ENCODE measurements at regions not wholly inside any gene's neighbourhood (a gene's known extent, or its start where the extent isn't known, plus 50 kb on each side); places are given as distances from the start of the nearest gene placed in this dataset.

DNA sequence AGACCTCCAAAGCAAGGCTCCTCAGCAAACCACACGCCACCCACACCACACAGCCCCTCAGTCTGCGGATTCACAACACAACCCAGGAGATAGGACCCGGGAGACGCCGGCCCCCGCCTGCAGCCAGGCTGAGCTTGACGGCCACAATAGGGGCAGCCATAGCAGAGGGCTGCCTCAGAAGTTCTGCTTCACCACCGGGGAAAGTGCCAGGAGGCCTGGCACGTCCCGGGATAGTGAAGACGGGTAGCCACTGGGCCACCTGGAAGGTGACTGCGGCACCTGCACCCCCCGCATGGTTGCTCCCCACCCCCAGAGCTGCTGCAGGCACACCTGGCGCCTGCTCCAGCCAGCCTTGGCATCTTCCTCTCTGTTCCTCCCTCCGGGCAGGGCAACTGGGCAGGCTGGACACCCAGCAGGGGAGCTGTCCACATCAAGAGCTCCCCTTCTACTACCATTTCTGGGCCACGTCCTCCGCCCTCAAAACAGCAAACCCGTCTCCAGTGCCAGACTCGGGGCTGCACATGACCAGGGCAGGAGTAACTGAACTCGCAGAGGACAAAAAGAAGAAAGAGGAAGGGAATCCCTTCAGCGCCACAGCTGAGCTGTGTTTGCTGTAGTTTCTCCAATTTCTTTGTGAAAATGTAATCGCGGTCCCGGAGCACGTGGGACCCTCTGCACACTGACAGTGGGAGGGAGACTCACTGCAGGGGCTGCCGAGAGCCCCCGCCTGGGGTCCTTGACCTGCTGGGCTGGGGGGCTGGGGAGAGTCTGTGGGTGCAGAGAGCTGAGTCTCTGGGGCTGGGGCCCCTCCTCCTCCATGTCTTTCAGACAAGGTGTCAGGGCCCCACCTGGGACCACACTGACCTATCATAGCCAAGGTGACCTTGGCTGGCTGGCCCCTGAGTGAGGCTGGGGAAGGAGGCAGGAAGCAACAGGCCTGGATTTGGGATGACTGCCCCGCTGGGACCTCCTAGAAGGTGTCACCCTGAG, 74.2 kb upstream of the C14orf180 start:
- no peak for TF ChIP-seq EZH2 (IDR thresholded peaks at IDR 0.05; ENCODE audit: low read length, missing control alignments)
- TF ChIP-seq, protein P1, sequence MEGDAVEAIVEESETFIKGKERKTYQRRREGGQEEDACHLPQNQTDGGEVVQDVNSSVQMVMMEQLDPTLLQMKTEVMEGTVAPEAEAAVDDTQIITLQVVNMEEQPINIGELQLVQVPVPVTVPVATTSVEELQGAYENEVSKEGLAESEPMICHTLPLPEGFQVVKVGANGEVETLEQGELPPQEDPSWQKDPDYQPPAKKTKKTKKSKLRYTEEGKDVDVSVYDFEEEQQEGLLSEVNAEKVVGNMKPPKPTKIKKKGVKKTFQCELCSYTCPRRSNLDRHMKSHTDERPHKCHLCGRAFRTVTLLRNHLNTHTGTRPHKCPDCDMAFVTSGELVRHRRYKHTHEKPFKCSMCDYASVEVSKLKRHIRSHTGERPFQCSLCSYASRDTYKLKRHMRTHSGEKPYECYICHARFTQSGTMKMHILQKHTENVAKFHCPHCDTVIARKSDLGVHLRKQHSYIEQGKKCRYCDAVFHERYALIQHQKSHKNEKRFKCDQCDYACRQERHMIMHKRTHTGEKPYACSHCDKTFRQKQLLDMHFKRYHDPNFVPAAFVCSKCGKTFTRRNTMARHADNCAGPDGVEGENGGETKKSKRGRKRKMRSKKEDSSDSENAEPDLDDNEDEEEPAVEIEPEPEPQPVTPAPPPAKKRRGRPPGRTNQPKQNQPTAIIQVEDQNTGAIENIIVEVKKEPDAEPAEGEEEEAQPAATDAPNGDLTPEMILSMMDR (conservative IDR thresholded peaks at IDR 0.05 in 1 of 2, IDR thresholded peaks at IDR 0.05 in 1 of 2; ENCODE audit: low read depth in 1 of 2, low read length in 2 of 2) = no peak
